PC-3 (cell line): ENCODE measurements at regions not wholly inside any gene's neighbourhood (a gene's known extent, or its start where the extent isn't known, plus 50 kb on each side); places are given as distances from the start of the nearest gene placed in this dataset.

Experiments
- ATAC-seq: fragments of 200-7000 bp; cut with Tn5 transposase; 2 replicates; pipeline ENCODE4 v1.9.1; 2020; ENCODE audit warnings: mild to moderate bottlenecking, moderate library complexity
- BruUV-seq: library from RNA; stranded (reverse); fragments of 400-500 nt; replicated peaks from 2 replicates; lab custom pipeline; 2021; lab: Mats Ljungman, UMichigan
- CTCF ChIA-PET: fragments of 300-600 bp; sonication (Branson Sonifier 250); formaldehyde crosslinking; loops from one replicate; lab custom pipeline; 2022; ENCODE audit warnings: antibody characterized with exemption; lab: Charles Lee
- POLR2A ChIA-PET: fragments of 300-600 bp; sonication (Branson Sonifier 250); formaldehyde crosslinking; loops from one replicate; lab custom pipeline; 2022; ENCODE audit warnings: antibody characterized with exemption; ENCODE audit not compliant: unreplicated experiment; lab: Charles Lee
- DNase-seq: peaks from one replicate; pipeline ENCODE4 v3.0.0-alpha.2; 2015
- H2AFZ ChIP-seq: fragments of 300-600 bp; sonication (generic); 2 replicates; pipeline ENCODE4 v1.6.0; 2016; ENCODE audit warnings: antibody characterized with exemption, low read length
- H3F3A ChIP-seq: fragments of 300-600 bp; sonication (generic); one replicate; pipeline ENCODE4 v1.6.0; 2017; ENCODE audit warnings: antibody characterized with exemption, low read length, control low read depth, mild to moderate bottlenecking; ENCODE audit not compliant: unreplicated experiment
- H3K27ac ChIP-seq: fragments of 300-600 bp; sonication (generic); 2 replicates; pipeline ENCODE4 v1.5.1; 2016; ENCODE audit warnings: mild to moderate bottlenecking, low read length
- H3K27me3 ChIP-seq: fragments of 300-600 bp; sonication (generic); 2 replicates; pipeline ENCODE4 v1.6.1; 2016; ENCODE audit warnings: low read length, mixed read lengths
- H3K36me3 ChIP-seq: fragments of 300-600 bp; sonication (generic); 2 replicates; pipeline ENCODE4 v1.6.1; 2016; ENCODE audit warnings: low read depth, mixed run types, low read length, mixed read lengths
- H3K4me1 ChIP-seq: fragments of 300-600 bp; sonication (generic); 2 replicates; pipeline ENCODE4 v1.5.1; 2016; ENCODE audit warnings: low read length; ENCODE audit not compliant: insufficient read depth
- H3K4me2 ChIP-seq: fragments of 300-600 bp; sonication (generic); 2 replicates; pipeline ENCODE4 v1.6.0; 2016; ENCODE audit warnings: low read length
- H3K4me3 ChIP-seq: fragments of 300-600 bp; sonication (generic); 2 replicates; pipeline ENCODE4 v1.5.1; 2016; ENCODE audit warnings: mild to moderate bottlenecking, low read length, mixed read lengths
- H3K79me2 ChIP-seq: fragments of 300-600 bp; sonication (generic); 2 replicates; pipeline ENCODE4 v1.6.1; 2017; ENCODE audit warnings: low read length, mixed read lengths
- H3K9ac ChIP-seq: fragments of 300-600 bp; sonication (generic); 2 replicates; pipeline ENCODE4 v1.6.0; 2016; ENCODE audit warnings: mild to moderate bottlenecking, low read length
- H3K9me2 ChIP-seq: fragments of 300-600 bp; sonication (generic); replicated peaks from 2 replicates; pipeline ENCODE4 v1.6.1; 2016; ENCODE audit warnings: mixed run types, low read length, mixed read lengths
- H3K9me3 ChIP-seq: fragments of 300-600 bp; sonication (generic); 2 replicates; pipeline ENCODE4 v1.6.1; 2016; ENCODE audit warnings: low read length, mixed read lengths
- H4K20me1 ChIP-seq: fragments of 300-600 bp; sonication (generic); 2 replicates; pipeline ENCODE4 v1.6.1; 2016; ENCODE audit warnings: low read length, mixed read lengths
- EZH2 ChIP-seq: fragments of 300-600 bp; sonication (generic); IDR thresholded peaks from one replicate; pipeline ENCODE4 v1.6.1; 2017; ENCODE audit warnings: antibody characterized with exemption, mild to moderate bottlenecking, low read length; ENCODE audit not compliant: unreplicated experiment
- EZH2phosphoT487 ChIP-seq: fragments of 300-600 bp; sonication (generic); IDR thresholded peaks from 2 replicates; pipeline ENCODE4 v1.6.1; 2018; ENCODE audit warnings: mild to moderate bottlenecking, antibody characterized with exemption, low read length, borderline replicate concordance
- intact Hi-C: fragments of 100-400 bp; cut with micrococcal nuclease; formaldehyde crosslinking; loops from 2 replicates; pipeline ENCODE4 v1.9.0; 2023
- TF ChIP-seq, protein P1 (sequence below): fragments of 300-600 bp; sonication (generic); conservative IDR thresholded peaks from 2 replicates; pipeline ENCODE4 v1.5.1; 2017; ENCODE audit warnings: antibody characterized with exemption, low read depth, mild to moderate bottlenecking, low read length

DNA sequence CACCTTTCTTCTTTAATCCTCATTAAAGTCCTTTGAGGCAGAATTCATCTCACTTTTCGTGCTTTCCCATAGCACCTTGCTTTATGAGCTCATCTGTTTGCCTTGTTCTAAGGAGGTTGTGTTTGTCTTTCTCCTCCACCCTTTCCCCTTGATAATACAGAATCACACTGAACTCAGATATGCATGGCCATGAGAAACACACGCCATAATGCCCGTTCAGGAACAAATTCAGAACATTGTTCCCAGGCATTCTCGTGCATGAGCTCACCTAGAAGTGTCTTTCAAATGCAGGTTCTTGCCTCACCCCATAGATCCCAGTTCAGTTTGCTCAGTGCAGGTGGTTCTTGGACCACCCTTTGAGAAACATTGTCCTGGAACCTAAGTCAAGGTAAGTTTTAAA lies 71.1 kb downstream of the TMEM114 start:
- H3K9me2 ChIP-seq, result no peaks in the 10 kb centered on the region
- TF ChIP-seq EZH2 (no peak), EZH2phosphoT487 (no peak)
- TF ChIP-seq, protein P1, sequence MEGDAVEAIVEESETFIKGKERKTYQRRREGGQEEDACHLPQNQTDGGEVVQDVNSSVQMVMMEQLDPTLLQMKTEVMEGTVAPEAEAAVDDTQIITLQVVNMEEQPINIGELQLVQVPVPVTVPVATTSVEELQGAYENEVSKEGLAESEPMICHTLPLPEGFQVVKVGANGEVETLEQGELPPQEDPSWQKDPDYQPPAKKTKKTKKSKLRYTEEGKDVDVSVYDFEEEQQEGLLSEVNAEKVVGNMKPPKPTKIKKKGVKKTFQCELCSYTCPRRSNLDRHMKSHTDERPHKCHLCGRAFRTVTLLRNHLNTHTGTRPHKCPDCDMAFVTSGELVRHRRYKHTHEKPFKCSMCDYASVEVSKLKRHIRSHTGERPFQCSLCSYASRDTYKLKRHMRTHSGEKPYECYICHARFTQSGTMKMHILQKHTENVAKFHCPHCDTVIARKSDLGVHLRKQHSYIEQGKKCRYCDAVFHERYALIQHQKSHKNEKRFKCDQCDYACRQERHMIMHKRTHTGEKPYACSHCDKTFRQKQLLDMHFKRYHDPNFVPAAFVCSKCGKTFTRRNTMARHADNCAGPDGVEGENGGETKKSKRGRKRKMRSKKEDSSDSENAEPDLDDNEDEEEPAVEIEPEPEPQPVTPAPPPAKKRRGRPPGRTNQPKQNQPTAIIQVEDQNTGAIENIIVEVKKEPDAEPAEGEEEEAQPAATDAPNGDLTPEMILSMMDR, result no peak
- no peak for DNase-seq
- H3K79me2 ChIP-seq, result no peaks in the 10 kb centered on the region
- no peak overlapping the region for H3K9ac ChIP-seq
- ChIA-PET CTCF (no interaction called here), POLR2A (no interaction called here)
- no peaks in the 10 kb centered on the region for H3K4me1 ChIP-seq
- no peak overlapping the region for H3K4me3 ChIP-seq
- no peak overlapping the region for H2AFZ ChIP-seq
- H3K27ac ChIP-seq, result no peak overlapping the region
- H3K27me3 ChIP-seq, result peaks cover 24% of the 10 kb centered on the region; the same call in 1 of the 2 replicates
- no peak overlapping the region for H3K4me2 ChIP-seq
- H3F3A ChIP-seq, result no peaks in the 10 kb centered on the region
- no peak for ATAC-seq
- H3K36me3 ChIP-seq, result no peaks in the 10 kb centered on the region
- H4K20me1 ChIP-seq, result no peaks in the 10 kb centered on the region
- intact Hi-C loops, result no loop called here
- H3K9me3 ChIP-seq, result no peaks in the 10 kb centered on the region
- no TSS peak for BruUV-seq

DNA sequence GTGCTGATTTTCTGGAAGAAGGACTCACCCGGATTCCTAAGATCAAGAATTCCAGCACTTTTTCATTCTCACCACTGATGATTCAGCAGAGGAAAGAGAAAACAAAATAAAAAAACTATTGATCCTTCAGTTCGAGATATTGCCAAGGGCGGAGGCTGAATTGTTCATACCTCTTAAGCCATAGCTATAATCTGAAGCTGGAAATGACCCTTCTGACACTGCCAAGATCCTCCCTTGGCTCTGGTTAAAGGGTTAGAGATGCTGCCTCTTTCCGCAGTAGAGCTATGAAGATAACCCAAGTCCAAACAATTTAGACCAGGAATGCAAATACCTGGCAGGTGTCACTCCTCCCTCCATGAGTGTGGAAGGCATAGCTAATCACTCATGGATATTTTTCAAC lies 73.0 kb downstream of the TMEM114 start:
- BruUV-seq, result no TSS peak
- no peak overlapping the region for H3K4me3 ChIP-seq
- POLR2A ChIA-PET, result no interaction called here
- H3K9me3 ChIP-seq, result no peaks in the 10 kb centered on the region
- DNase-seq (no peak), ATAC-seq (no peak)
- H3K4me1 ChIP-seq, result no peaks in the 10 kb centered on the region
- H3F3A ChIP-seq, result no peaks in the 10 kb centered on the region
- intact Hi-C loops, result no loop called here
- H3K9ac ChIP-seq, result no peak overlapping the region
- TF ChIP-seq, protein P1, result no peak
- no peak for TF ChIP-seq EZH2
- TF ChIP-seq EZH2phosphoT487, result no peak
- no peaks in the 10 kb centered on the region for H3K79me2 ChIP-seq
- H3K27me3 ChIP-seq, result peaks cover 6% of the 10 kb centered on the region; the same call in 1 of the 2 replicates
- H3K9me2 ChIP-seq, result no peaks in the 10 kb centered on the region
- no peaks in the 10 kb centered on the region for H4K20me1 ChIP-seq
- H3K4me2 ChIP-seq, result no peak overlapping the region
- no peaks in the 10 kb centered on the region for H3K36me3 ChIP-seq
- no peak overlapping the region for H3K27ac ChIP-seq
- H2AFZ ChIP-seq, result no peak overlapping the region
- CTCF ChIA-PET, result no interaction called here

GRCh38 chr16:8516471-8516870 lies 73.8 kb downstream of the TMEM114 start:
- no peaks in the 10 kb centered on the region for H3K9me3 ChIP-seq
- H3K9ac ChIP-seq, result no peak overlapping the region
- H3K4me1 ChIP-seq, result no peaks in the 10 kb centered on the region
- CTCF ChIA-PET, result no interaction called here
- POLR2A ChIA-PET, result no interaction called here
- no peaks in the 10 kb centered on the region for H3K79me2 ChIP-seq
- H3K27me3 ChIP-seq, result no peaks in the 10 kb centered on the region
- no peaks in the 10 kb centered on the region for H3K9me2 ChIP-seq
- BruUV-seq, result no TSS peak
- DNase-seq (no peak), ATAC-seq (no peak)
- no peaks in the 10 kb centered on the region for H3K36me3 ChIP-seq
- H3K4me2 ChIP-seq, result no peak overlapping the region
- TF ChIP-seq, protein P1, result no peak
- TF ChIP-seq EZH2 (no peak), EZH2phosphoT487 (no peak)
- H3K4me3 ChIP-seq, result no peak overlapping the region
- H3F3A ChIP-seq, result no peaks in the 10 kb centered on the region
- no peaks in the 10 kb centered on the region for H4K20me1 ChIP-seq
- no peak overlapping the region for H2AFZ ChIP-seq
- H3K27ac ChIP-seq, result no peak overlapping the region
- intact Hi-C loops, result no loop called here
